GM04504 (cell line): ENCODE measurements at regions not wholly inside any gene's neighbourhood (a gene's known extent, or its start where the extent isn't known, plus 50 kb on each side); places are given as distances from the start of the nearest gene placed in this dataset.
"Not testable (repeated sequence)": the region's sequence is repeated elsewhere in the genome, so short reads cannot be mapped to it uniquely, and the experiment has no call there.

Experiments
- DNase-seq: peaks from one replicate; pipeline ENCODE4 v3.0.0-alpha.2; 2012; ENCODE audit warnings: low read depth

GRCh38 chr14:28323951-28324741, 442.4 kb upstream of the FOXG1 start:
- DNase-seq, result no peak

GRCh38 chr14:28340816-28341215, 425.8 kb upstream of the FOXG1 start:
- DNase-seq, result no peak

- no peak for DNase-seq
Observed at GRCh38 chr14:28344381-28344780, 422.2 kb upstream of the FOXG1 start.

GRCh38 chr14:28348797-28349196, 417.8 kb upstream of the FOXG1 start:
- no peak for DNase-seq

GRCh38 chr14:28356819-28357218, 409.8 kb upstream of the FOXG1 start:
- DNase-seq, result no peak

- DNase-seq, result no peak
Observed at GRCh38 chr14:28361486-28361885, 405.1 kb upstream of the FOXG1 start.

- no peak for DNase-seq
Observed at GRCh38 chr14:28365510-28365909, 401.1 kb upstream of the FOXG1 start.

- no peak for DNase-seq
Observed at GRCh38 chr14:28373721-28374120, 392.9 kb upstream of the FOXG1 start.

- DNase-seq, result no peak
Observed at GRCh38 chr14:28375295-28375694, 391.3 kb upstream of the FOXG1 start.

- no peak for DNase-seq
Observed at GRCh38 chr14:28381656-28382055, 384.9 kb upstream of the FOXG1 start.

- DNase-seq, result no peak
Observed at GRCh38 chr14:28382444-28383190, 384.0 kb upstream of the FOXG1 start.

- DNase-seq, result no peak
Observed at GRCh38 chr14:28398506-28398905, 368.1 kb upstream of the FOXG1 start.

- DNase-seq, result not testable (repeated sequence)
Observed at GRCh38 chr14:28401705-28402104, 364.9 kb upstream of the FOXG1 start.

- DNase-seq, result no peak
Observed at GRCh38 chr14:28406196-28406595, 360.4 kb upstream of the FOXG1 start.

- DNase-seq, result no peak
Observed at GRCh38 chr14:28407031-28407825, 359.4 kb upstream of the FOXG1 start.

GRCh38 chr14:28407996-28408395, 358.6 kb upstream of the FOXG1 start:
- no peak for DNase-seq

GRCh38 chr14:28412077-28412476, 354.5 kb upstream of the FOXG1 start:
- no peak for DNase-seq

GRCh38 chr14:28426960-28427359, 339.6 kb upstream of the FOXG1 start:
- no peak for DNase-seq

- DNase-seq, result no peak
Observed at GRCh38 chr14:28436821-28437220, 329.8 kb upstream of the FOXG1 start.

- no peak for DNase-seq
Observed at GRCh38 chr14:28461389-28461788, 305.2 kb upstream of the FOXG1 start.

GRCh38 chr14:28467611-28468010, 299.0 kb upstream of the FOXG1 start:
- DNase-seq, result no peak
